IMR-90 (cell line): ENCODE measurements at regions not wholly inside any gene's neighbourhood (a gene's known extent, or its start where the extent isn't known, plus 50 kb on each side); places are given as distances from the start of the nearest gene placed in this dataset.

Experiments used
- ATAC-seq: fragments of 200-7000 bp; cut with Tn5 transposase; 2 replicates; pipeline ENCODE4 v1.9.1; 2020; ENCODE audit warnings: low read depth, mild to moderate bottlenecking, moderate library complexity
- BruUV-seq: library from RNA; stranded (reverse); fragments of 400-500 nt; replicated peaks from 2 replicates; lab custom pipeline; 2021; lab: Mats Ljungman, UMichigan
- CTCF ChIA-PET: fragments of 300-600 bp; formaldehyde crosslinking; extraction: SDS; loops from one replicate; lab custom pipeline; 2021; ENCODE audit warnings: antibody characterized with exemption; lab: Yijun Ruan, JAX
- POLR2A ChIA-PET: fragments of 300-600 bp; sonication (Branson Sonifier 250); formaldehyde crosslinking; loops from one replicate; lab custom pipeline; 2022; ENCODE audit warnings: antibody characterized with exemption; ENCODE audit not compliant: unreplicated experiment; lab: Charles Lee
- DNase-seq: peaks from one replicate; pipeline ENCODE4 v3.0.0; 2013
- H2AFZ ChIP-seq: replicated peaks from 2 replicates; pipeline ENCODE3; 2013; ENCODE audit warnings: low read length, mild to moderate bottlenecking; ENCODE audit not compliant: poor library complexity
- H2AK5ac ChIP-seq: 2 replicates; pipeline ENCODE4 v1.6.1; 2013; ENCODE audit warnings: low read depth, low read length, inconsistent platforms
- H2AK9ac ChIP-seq: replicated peaks from 2 replicates; pipeline ENCODE3; 2013; ENCODE audit warnings: mild to moderate bottlenecking, low read depth, low read length, moderate library complexity; ENCODE audit not compliant: poor library complexity
- H2BK120ac ChIP-seq: 2 replicates; pipeline ENCODE4 v1.6.1; 2013; ENCODE audit warnings: low read depth, low read length, inconsistent platforms
- H2BK15ac ChIP-seq: 3 replicates; pipeline ENCODE4 v1.6.1; 2013; ENCODE audit warnings: low read depth, low read length, inconsistent platforms
- H2BK20ac ChIP-seq: 2 replicates; pipeline ENCODE4 v1.6.1; 2013; ENCODE audit warnings: low read depth, mild to moderate bottlenecking, inconsistent platforms, low read length, moderate library complexity
- H2BK5ac ChIP-seq: 2 replicates; pipeline ENCODE4 v1.6.1; 2013; ENCODE audit warnings: mild to moderate bottlenecking, low read depth, low read length, inconsistent platforms; ENCODE audit not compliant: poor library complexity, severe bottlenecking
- H3K14ac ChIP-seq: replicated peaks from 2 replicates; pipeline ENCODE4 v1.6.1; 2013; ENCODE audit warnings: low read depth, low read length, inconsistent platforms
- H3K18ac ChIP-seq: 2 replicates; pipeline ENCODE4 v1.6.1; 2013; ENCODE audit warnings: low read depth, low read length, control low read depth
- H3K23ac ChIP-seq: 2 replicates; pipeline ENCODE4 v1.6.1; 2013; ENCODE audit warnings: low read depth, low read length, inconsistent platforms
- H3K27ac ChIP-seq: 2 replicates; pipeline ENCODE4 v1.5.1; 2013; ENCODE audit warnings: mild to moderate bottlenecking, control low read depth, low read length; ENCODE audit not compliant: insufficient read depth
- H3K27me3 ChIP-seq: 2 replicates; pipeline ENCODE4 v1.6.1; 2013; ENCODE audit warnings: low read length; ENCODE audit not compliant: control insufficient read depth, insufficient read depth
- H3K36me3 ChIP-seq: 2 replicates; pipeline ENCODE4 v1.6.1; 2013; ENCODE audit warnings: low read length, mixed read lengths; ENCODE audit not compliant: control insufficient read depth, insufficient read depth
- H3K4ac ChIP-seq: 2 replicates; pipeline ENCODE4 v1.6.1; 2013; ENCODE audit warnings: low read depth, low read length, inconsistent platforms
- H3K4me1 ChIP-seq: 2 replicates; pipeline ENCODE4 v1.6.1; 2013; ENCODE audit warnings: low read length, mixed read lengths; ENCODE audit not compliant: control insufficient read depth, insufficient read depth
- H3K4me2 ChIP-seq: 2 replicates; pipeline ENCODE4 v1.6.1; 2013; ENCODE audit warnings: low read depth, mild to moderate bottlenecking, control low read depth, low read length, moderate library complexity
- H3K4me3 ChIP-seq: 2 replicates; pipeline ENCODE4 v1.5.1; 2013; ENCODE audit warnings: low read depth, mild to moderate bottlenecking, control low read depth, low read length, moderate library complexity; ENCODE audit not compliant: insufficient read depth
- H3K56ac ChIP-seq: 2 replicates; pipeline ENCODE4 v1.6.1; 2013; ENCODE audit warnings: low read length, inconsistent platforms; ENCODE audit not compliant: insufficient read depth; ENCODE audit errors: extremely low read depth
- H3K79me1 ChIP-seq, 2 experiments: 2 replicates each; pipeline ENCODE4 v1.6.1; 2013; ENCODE audit warnings: low read length in 2 of 2, inconsistent platforms in 1 of 2, low read depth in 1 of 2
- H3K9ac ChIP-seq: 2 replicates; pipeline ENCODE4 v1.6.1; 2013; ENCODE audit warnings: low read depth, low read length, control low read depth
- H3K9me1 ChIP-seq: 2 replicates; pipeline ENCODE4 v1.6.1; 2013; ENCODE audit warnings: low read length, inconsistent platforms; ENCODE audit not compliant: insufficient read depth
- H3K9me3 ChIP-seq: 2 replicates; pipeline ENCODE4 v1.6.1; 2013; ENCODE audit warnings: low read length; ENCODE audit not compliant: control insufficient read depth, insufficient read depth
- H4K20me1 ChIP-seq: 2 replicates; pipeline ENCODE4 v1.6.1; 2013; ENCODE audit warnings: low read length, inconsistent platforms; ENCODE audit not compliant: insufficient read depth
- H4K5ac ChIP-seq: 2 replicates; pipeline ENCODE4 v1.6.1; 2013; ENCODE audit warnings: mild to moderate bottlenecking, low read depth, low read length, control low read depth
- H4K8ac ChIP-seq, 2 experiments: 2 replicates each; pipeline ENCODE4 v1.6.1; 2013; ENCODE audit warnings: low read depth in 2 of 2, low read length in 2 of 2, control low read depth in 1 of 2, inconsistent platforms in 1 of 2
- H4K91ac ChIP-seq: 2 replicates; pipeline ENCODE4 v1.6.1; 2013; ENCODE audit warnings: low read depth, low read length, inconsistent platforms; ENCODE audit not compliant: insufficient read depth
- BHLHE40 ChIP-seq: fragments of 150-350 bp; IDR thresholded peaks from 2 replicates; pipeline ENCODE4 v1.6.1; 2016; ENCODE audit warnings: mild to moderate bottlenecking, low read depth, low read length
- CEBPB ChIP-seq: IDR thresholded peaks from 2 replicates; pipeline ENCODE4 v1.6.1; 2012; ENCODE audit warnings: low read depth, low read length, improper control_type of control experiment
- CHD1 ChIP-seq: IDR thresholded peaks from 2 replicates; pipeline ENCODE4 v1.6.1; 2012; ENCODE audit warnings: low read depth, low read length, improper control_type of control experiment
- FOS ChIP-seq: fragments of 150-350 bp; IDR thresholded peaks from 2 replicates; pipeline ENCODE4 v1.6.1; 2016; ENCODE audit warnings: low read depth, low read length
- MAFK ChIP-seq: IDR thresholded peaks from 2 replicates; pipeline ENCODE4 v1.6.1; 2012; ENCODE audit warnings: low read depth, low read length, improper control_type of control experiment
- MAZ ChIP-seq: IDR thresholded peaks from 2 replicates; pipeline ENCODE4 v1.6.1; 2012; ENCODE audit warnings: low read depth, mild to moderate bottlenecking, low read length, improper control_type of control experiment, moderate library complexity, borderline replicate concordance
- MXI1 ChIP-seq: IDR thresholded peaks from 2 replicates; pipeline ENCODE4 v1.6.1; 2012; ENCODE audit warnings: low read depth, mild to moderate bottlenecking, low read length, moderate library complexity, borderline replicate concordance
- NFE2L2 ChIP-seq: fragments of 150-350 bp; IDR thresholded peaks from 2 replicates; pipeline ENCODE4 v1.6.1; 2016; ENCODE audit warnings: low read depth, mild to moderate bottlenecking, low read length
- POLR2A ChIP-seq: IDR thresholded peaks from 2 replicates; pipeline ENCODE4 v1.6.1; 2012; ENCODE audit warnings: mild to moderate bottlenecking, low read depth, low read length
- RAD21 ChIP-seq: IDR thresholded peaks from 2 replicates; pipeline ENCODE4 v1.6.1; 2012; ENCODE audit warnings: low read length, improper control_type of control experiment
- RCOR1 ChIP-seq: IDR thresholded peaks from 2 replicates; pipeline ENCODE4 v1.6.1; 2012; ENCODE audit warnings: mild to moderate bottlenecking, low read length, improper control_type of control experiment; ENCODE audit not compliant: insufficient replicate concordance
- RFX5 ChIP-seq: IDR thresholded peaks from 2 replicates; pipeline ENCODE4 v1.8.0; 2012; ENCODE audit warnings: low read depth, mild to moderate bottlenecking, low read length, moderate library complexity
- SMC3 ChIP-seq: fragments of 150-350 bp; IDR thresholded peaks from 2 replicates; pipeline ENCODE4 v1.6.1; 2016; ENCODE audit warnings: low read depth, mild to moderate bottlenecking, antibody characterized with exemption, low read length, moderate library complexity
- USF2 ChIP-seq: fragments of 150-350 bp; IDR thresholded peaks from 2 replicates; pipeline ENCODE4 v1.6.1; 2017; ENCODE audit warnings: mild to moderate bottlenecking, antibody characterized with exemption, low read length, low read depth
- WGBS, 2 experiments: methylation state at CpG; one replicate each; pipeline versions ENCODE4 v1.1.5 to v1.1.7; 2013; ENCODE audit warnings: missing lambda C conversion rate in 2 of 2; ENCODE audit not compliant: insufficient read length in 1 of 2; ENCODE audit errors: extremely low coverage in 2 of 2; 5-methylcytosine and 5-hydroxymethylcytosine counted together
- dilution Hi-C: fragments of 300-500 bp; cut with HindIII; formaldehyde crosslinking; loops from one replicate; pipeline ENCODE4 v1.14.3; 2018; ENCODE audit warnings: low sequenced_read_pairs; ENCODE audit not compliant: unreplicated experiment
- in situ Hi-C: fragments of 300-500 bp; cut with MboI; formaldehyde crosslinking; loops from 3 replicates; pipeline ENCODE4 v1.14.3; 2019; ENCODE audit warnings: low sequenced_read_pairs, inconsistent platforms, mixed read lengths
- intact Hi-C: fragments of 100-400 bp; cut with micrococcal nuclease; formaldehyde crosslinking; loops from 2 replicates; pipeline ENCODE4 v1.10.0; 2022
- TF ChIP-seq, protein P1 (sequence below): fragments of 150-350 bp; IDR thresholded peaks from 2 replicates; pipeline ENCODE4 v1.6.1; 2016; ENCODE audit warnings: low read depth, mild to moderate bottlenecking, low read length, moderate library complexity, borderline replicate concordance
- TF ChIP-seq, protein P2 (sequence below): conservative IDR thresholded peaks from 2 replicates; pipeline ENCODE4 v1.5.1; 2012; ENCODE audit warnings: mild to moderate bottlenecking, low read depth, low read length, improper control_type of control experiment

DNA sequence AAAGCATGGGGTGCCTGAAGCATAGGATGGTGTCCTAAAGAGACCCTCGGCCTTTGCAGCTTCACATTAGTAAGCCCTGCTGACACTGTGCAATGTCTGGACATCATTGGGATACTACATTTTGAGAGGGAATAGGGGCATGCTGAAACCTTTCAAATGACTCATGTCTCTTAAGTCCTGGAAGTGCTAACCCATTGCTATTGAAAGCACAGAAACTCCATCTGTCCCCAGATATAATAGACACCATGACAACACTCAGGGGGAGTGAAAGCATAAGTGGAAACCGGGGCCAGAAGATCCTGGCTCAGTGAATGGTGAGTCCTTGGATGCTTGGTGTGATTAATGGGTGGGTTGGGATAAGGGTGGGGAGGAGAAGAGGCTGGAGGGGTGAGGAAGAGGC, 595.5 kb upstream of the ID2 start:
- DNase-seq (peak; percentile 13), ATAC-seq (no peak)
- no peaks in the 10 kb centered on the region for H3K79me1 ChIP-seq
- no peaks in the 10 kb centered on the region for H3K36me3 ChIP-seq
- dilution Hi-C loops, result no loop called here
- peaks cover 24% of the 10 kb centered on the region for H3K4me1 ChIP-seq
- peak overlapping the region; percentile 51 for H3K18ac ChIP-seq
- peak overlapping the region; percentile 96 for H2BK20ac ChIP-seq
- H4K5ac ChIP-seq, result peak overlapping the region; percentile 31
- no CpG with 5 or more reads among the region's 2 CpGs for WGBS, 2 experiments
- POLR2A ChIA-PET, result no interaction called here
- peak overlapping the region; percentile 93 for H4K91ac ChIP-seq
- H3K56ac ChIP-seq, result peak overlapping the region; percentile 39; the same call in 1 of the 2 replicates
- H2BK5ac ChIP-seq, result peak overlapping the region; percentile 88
- TF ChIP-seq RAD21 (no peak), MAZ (no peak), CHD1 (no peak), RFX5 (no peak), NFE2L2 (no peak), MAFK (no peak), CEBPB (no peak), POLR2A (no peak), RCOR1 (no peak), FOS (no peak), SMC3 (no peak), USF2 (no peak), BHLHE40 (no peak), MXI1 (no peak)
- TF ChIP-seq, protein P1, sequence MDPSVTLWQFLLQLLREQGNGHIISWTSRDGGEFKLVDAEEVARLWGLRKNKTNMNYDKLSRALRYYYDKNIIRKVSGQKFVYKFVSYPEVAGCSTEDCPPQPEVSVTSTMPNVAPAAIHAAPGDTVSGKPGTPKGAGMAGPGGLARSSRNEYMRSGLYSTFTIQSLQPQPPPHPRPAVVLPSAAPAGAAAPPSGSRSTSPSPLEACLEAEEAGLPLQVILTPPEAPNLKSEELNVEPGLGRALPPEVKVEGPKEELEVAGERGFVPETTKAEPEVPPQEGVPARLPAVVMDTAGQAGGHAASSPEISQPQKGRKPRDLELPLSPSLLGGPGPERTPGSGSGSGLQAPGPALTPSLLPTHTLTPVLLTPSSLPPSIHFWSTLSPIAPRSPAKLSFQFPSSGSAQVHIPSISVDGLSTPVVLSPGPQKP, result no peak
- TF ChIP-seq, protein P2, sequence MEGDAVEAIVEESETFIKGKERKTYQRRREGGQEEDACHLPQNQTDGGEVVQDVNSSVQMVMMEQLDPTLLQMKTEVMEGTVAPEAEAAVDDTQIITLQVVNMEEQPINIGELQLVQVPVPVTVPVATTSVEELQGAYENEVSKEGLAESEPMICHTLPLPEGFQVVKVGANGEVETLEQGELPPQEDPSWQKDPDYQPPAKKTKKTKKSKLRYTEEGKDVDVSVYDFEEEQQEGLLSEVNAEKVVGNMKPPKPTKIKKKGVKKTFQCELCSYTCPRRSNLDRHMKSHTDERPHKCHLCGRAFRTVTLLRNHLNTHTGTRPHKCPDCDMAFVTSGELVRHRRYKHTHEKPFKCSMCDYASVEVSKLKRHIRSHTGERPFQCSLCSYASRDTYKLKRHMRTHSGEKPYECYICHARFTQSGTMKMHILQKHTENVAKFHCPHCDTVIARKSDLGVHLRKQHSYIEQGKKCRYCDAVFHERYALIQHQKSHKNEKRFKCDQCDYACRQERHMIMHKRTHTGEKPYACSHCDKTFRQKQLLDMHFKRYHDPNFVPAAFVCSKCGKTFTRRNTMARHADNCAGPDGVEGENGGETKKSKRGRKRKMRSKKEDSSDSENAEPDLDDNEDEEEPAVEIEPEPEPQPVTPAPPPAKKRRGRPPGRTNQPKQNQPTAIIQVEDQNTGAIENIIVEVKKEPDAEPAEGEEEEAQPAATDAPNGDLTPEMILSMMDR, result no peak
- H3K14ac ChIP-seq, result peak overlapping the region; percentile 94
- peak overlapping the region; percentile 59 to 92 for H4K8ac ChIP-seq
- peak overlapping the region; percentile 91 for H3K23ac ChIP-seq
- no peaks in the 10 kb centered on the region for H3K27me3 ChIP-seq
- peak overlapping the region; percentile 91 for H2AK5ac ChIP-seq
- H2AFZ ChIP-seq, result no peak overlapping the region
- CTCF ChIA-PET, result no interaction called here
- peaks cover 13% of the 10 kb centered on the region for H3K9me1 ChIP-seq
- no peak overlapping the region for H3K4me2 ChIP-seq
- no peak overlapping the region for H3K9ac ChIP-seq
- peak overlapping the region; percentile 67; the same call in 2 of the 3 replicates for H2BK15ac ChIP-seq
- H3K4me3 ChIP-seq, result no peak overlapping the region
- peak overlapping the region; percentile 53 for H2AK9ac ChIP-seq
- H3K4ac ChIP-seq, result peak overlapping the region; percentile 96
- peak overlapping the region; percentile 97 for H2BK120ac ChIP-seq
- no peaks in the 10 kb centered on the region for H3K9me3 ChIP-seq
- intact Hi-C loops, result loop anchor here (5.0 kb wide), 1 partner anchor 596 kb away; the partner anchor contains the start of gene ID2
- H3K27ac ChIP-seq, result peak overlapping the region; percentile 60
- no TSS peak for BruUV-seq
- in situ Hi-C loops, result no loop called here
- H4K20me1 ChIP-seq, result no peaks in the 10 kb centered on the region
